ENCODE measurements at regions not wholly inside any gene's neighbourhood (a gene's known extent, or its start where the extent isn't known, plus 50 kb on each side); places are given as distances from the start of the nearest gene placed in this dataset.
"Not testable (repeated sequence)": the region's sequence is repeated elsewhere in the genome, so short reads cannot be mapped to it uniquely, and the experiment has no call there.

- no peak for DNase-seq (ENCODE audit: low read depth, low spot score)
Measured at GRCh38 chr13:89003656-89004055, 1332.5 kb downstream of the SLITRK5 start.

- no peak for DNase-seq (ENCODE audit: low read depth, low spot score)
Measured at GRCh38 chr13:89011615-89012014, 1340.4 kb downstream of the SLITRK5 start.

GRCh38 chr13:89027694-89028306, 1356.6 kb downstream of the SLITRK5 start:
- no peak for DNase-seq (ENCODE audit: low read depth, low spot score)

- no peak for DNase-seq (ENCODE audit: low read depth, low spot score)
Measured at GRCh38 chr13:89029062-89029461, 1357.9 kb downstream of the SLITRK5 start.

GRCh38 chr13:89034015-89034414, 1362.8 kb downstream of the SLITRK5 start:
- no peak for DNase-seq (ENCODE audit: low read depth, low spot score)

- no peak for DNase-seq (ENCODE audit: low read depth, low spot score)
Measured at GRCh38 chr13:89052699-89053098, 1381.5 kb downstream of the SLITRK5 start.

- no peak for DNase-seq (ENCODE audit: low read depth, low spot score)
Measured at GRCh38 chr13:89053418-89053817, 1382.2 kb downstream of the SLITRK5 start.

GRCh38 chr13:89057274-89057673, 1386.1 kb downstream of the SLITRK5 start:
- no peak for DNase-seq (ENCODE audit: low read depth, low spot score)

GRCh38 chr13:89057862-89058261, 1386.7 kb downstream of the SLITRK5 start:
- DNase-seq (ENCODE audit: low read depth, low spot score) = no peak

- no peak for DNase-seq (ENCODE audit: low read depth, low spot score)
Measured at GRCh38 chr13:89061821-89062220, 1390.7 kb downstream of the SLITRK5 start.

GRCh38 chr13:89066868-89067466, 1395.8 kb downstream of the SLITRK5 start:
- no peak for DNase-seq (ENCODE audit: low read depth, low spot score)

GRCh38 chr13:89072979-89073378, 1401.8 kb downstream of the SLITRK5 start:
- DNase-seq (ENCODE audit: low read depth, low spot score) = no peak

- no peak for DNase-seq (ENCODE audit: low read depth, low spot score)
Measured at GRCh38 chr13:89076622-89077021, 1405.5 kb downstream of the SLITRK5 start.

- no peak for DNase-seq (ENCODE audit: low read depth, low spot score)
Measured at GRCh38 chr13:89082623-89083022, 1411.5 kb downstream of the SLITRK5 start.

- DNase-seq (ENCODE audit: low read depth, low spot score) = not testable (repeated sequence)
Measured at GRCh38 chr13:89088107-89088506, 1416.9 kb downstream of the SLITRK5 start.

- DNase-seq (ENCODE audit: low read depth, low spot score) = no peak
Measured at GRCh38 chr13:89097994-89098393, 1426.8 kb downstream of the SLITRK5 start.

GRCh38 chr13:89113744-89114143, 1442.6 kb downstream of the SLITRK5 start:
- no peak for DNase-seq (ENCODE audit: low read depth, low spot score)

- DNase-seq (ENCODE audit: low read depth, low spot score) = no peak
Measured at GRCh38 chr13:89115307-89115706, 1444.1 kb downstream of the SLITRK5 start.

- no peak for DNase-seq (ENCODE audit: low read depth, low spot score)
Measured at GRCh38 chr13:89136678-89137077, 1465.5 kb downstream of the SLITRK5 start.

- DNase-seq (ENCODE audit: low read depth, low spot score) = no peak
Measured at GRCh38 chr13:89150362-89150761, 1479.2 kb downstream of the SLITRK5 start.

- DNase-seq (ENCODE audit: low read depth, low spot score) = no peak
Measured at GRCh38 chr13:89153941-89154340, 1482.8 kb downstream of the SLITRK5 start.

GRCh38 chr13:89163096-89163495, 1491.9 kb downstream of the SLITRK5 start:
- no peak for DNase-seq (ENCODE audit: low read depth, low spot score)

GRCh38 chr13:89165685-89166084, 1494.5 kb downstream of the SLITRK5 start:
- no peak for DNase-seq (ENCODE audit: low read depth, low spot score)

Measured in pulmonary artery endothelial cell (primary cell).